ENCODE measurements at regions not wholly inside any gene's neighbourhood (a gene's known extent, or its start where the extent isn't known, plus 50 kb on each side); places are given as distances from the start of the nearest gene placed in this dataset.

GRCh38 chr3:10599444-10599843 lies 94.1 kb upstream of the ATP2B2 start:
- TF ChIP-seq Cebpa-rat (IDR thresholded peaks at IDR 0.05), result no peak
- no peaks in the 10 kb centered on the region for H3K27me3 ChIP-seq
- no peaks in the 10 kb centered on the region for H3K9me3 ChIP-seq (replicated peaks in 1 of 11)
- H3K4me3 ChIP-seq, result no peak overlapping the region
- no peaks in the 10 kb centered on the region; a peak in 2 of 22 replicates for H4K20me1 ChIP-seq
- no peak overlapping the region for H3K27ac ChIP-seq
- H3K4me2 ChIP-seq, result no peak overlapping the region
- no peak overlapping the region for H3K9ac ChIP-seq
- H3K36me3 ChIP-seq, result no peaks in the 10 kb centered on the region
- H3K4me1 ChIP-seq, result peaks cover 14 to 20% (median 18%) of the 10 kb centered on the region in 10 experiments

- Histone ChIP-seq H3K27ac (no peak overlapping the region), H3K27me3 (no peaks in the 10 kb centered on the region), H3K4me1 (peaks cover 14 to 21% (median 18%) of the 10 kb centered on the region in 10 experiments), H3K9ac (no peak overlapping the region), H4K20me1 (no peaks in the 10 kb centered on the region; a peak in 2 of 22 replicates), H3K4me2 (no peak overlapping the region), H3K36me3 (no peaks in the 10 kb centered on the region), H3K4me3 (no peak overlapping the region), H3K9me3 (replicated peaks in 1 of 11) (no peaks in the 10 kb centered on the region)
- no peak for TF ChIP-seq Cebpa-rat (IDR thresholded peaks at IDR 0.05)
These were observed 94.9 kb upstream of the ATP2B2 start for GRCh38 chr3:10600296-10600714.

- no peak overlapping the region for H3K4me3 ChIP-seq
- H4K20me1 ChIP-seq, result no peaks in the 10 kb centered on the region; a peak in 2 of 22 replicates
- H3K9me3 ChIP-seq (replicated peaks in 1 of 11), result no peaks in the 10 kb centered on the region
- H3K27ac ChIP-seq, result no peak overlapping the region
- peaks cover 14 to 21% (median 18%) of the 10 kb centered on the region in 10 experiments for H3K4me1 ChIP-seq
- no peak overlapping the region for H3K9ac ChIP-seq
- TF ChIP-seq Cebpa-rat (IDR thresholded peaks at IDR 0.05), result no peak
- H3K27me3 ChIP-seq, result no peaks in the 10 kb centered on the region
- H3K4me2 ChIP-seq, result no peak overlapping the region
- H3K36me3 ChIP-seq, result no peaks in the 10 kb centered on the region
These were observed 95.3 kb upstream of the ATP2B2 start for GRCh38 chr3:10600726-10601125.

GRCh38 chr3:10601151-10601856 lies 95.9 kb upstream of the ATP2B2 start:
- Histone ChIP-seq H3K9me3 (replicated peaks in 1 of 11) (no peaks in the 10 kb centered on the region), H3K4me3 (no peak overlapping the region), H3K36me3 (no peaks in the 10 kb centered on the region), H3K4me1 (peaks cover 14 to 21% (median 18%) of the 10 kb centered on the region in 10 experiments), H3K4me2 (no peak overlapping the region), H3K9ac (no peak overlapping the region), H3K27me3 (no peaks in the 10 kb centered on the region), H3K27ac (no peak overlapping the region), H4K20me1 (no peaks in the 10 kb centered on the region; a peak in 1 of 22 replicates)
- no peak for TF ChIP-seq Cebpa-rat (IDR thresholded peaks at IDR 0.05)

- no peak overlapping the region for H3K4me2 ChIP-seq
- H3K4me3 ChIP-seq, result no peak overlapping the region
- no peaks in the 10 kb centered on the region for H3K9me3 ChIP-seq (replicated peaks in 1 of 11)
- H3K27me3 ChIP-seq, result no peaks in the 10 kb centered on the region
- no peaks in the 10 kb centered on the region; a peak in 1 of 22 replicates for H4K20me1 ChIP-seq
- no peak for TF ChIP-seq Cebpa-rat (IDR thresholded peaks at IDR 0.05)
- H3K9ac ChIP-seq, result no peak overlapping the region
- H3K36me3 ChIP-seq, result no peaks in the 10 kb centered on the region
- no peak overlapping the region for H3K27ac ChIP-seq
- H3K4me1 ChIP-seq, result peaks cover 14 to 21% (median 18%) of the 10 kb centered on the region in 10 experiments
These were observed 96.5 kb upstream of the ATP2B2 start for GRCh38 chr3:10601857-10602230.

- Histone ChIP-seq H3K9me3 (replicated peaks in 1 of 11) (no peaks in the 10 kb centered on the region), H3K4me1 (peaks cover 14 to 21% (median 18%) of the 10 kb centered on the region in 10 experiments), H3K27ac (no peak overlapping the region; a peak in 1 of 22 replicates), H3K27me3 (no peaks in the 10 kb centered on the region), H3K4me2 (0 out of 22 replicates have a peak overlapping the region, but pooled peaks of 1 of the 11 experiments have one; percentile 68), H3K9ac (no peak overlapping the region), H4K20me1 (no peaks in the 10 kb centered on the region; a peak in 1 of 22 replicates), H3K4me3 (no peak overlapping the region), H3K36me3 (no peaks in the 10 kb centered on the region)
- no peak for TF ChIP-seq Cebpa-rat (IDR thresholded peaks at IDR 0.05)
These were observed 96.9 kb upstream of the ATP2B2 start for GRCh38 chr3:10602271-10602670.

- Histone ChIP-seq H3K36me3 (no peaks in the 10 kb centered on the region), H3K4me3 (no peak overlapping the region), H3K27me3 (no peaks in the 10 kb centered on the region), H3K4me2 (peak overlapping the region; percentile 46 to 86 (median 75)), H3K9ac (peak overlapping the region in 4 of 11 experiments; percentile 4 to 20 (median 14); a peak in 3 of 22 replicates), H3K27ac (peak overlapping the region in 5 of 11 experiments; percentile 0 to 55 (median 35); a peak in 4 of 22 replicates), H3K9me3 (replicated peaks in 1 of 11) (no peaks in the 10 kb centered on the region), H3K4me1 (peaks cover 14 to 21% (median 18%) of the 10 kb centered on the region in 10 experiments), H4K20me1 (peaks cover 0 to 4% (median 0%) of the 10 kb centered on the region in 11 experiments; a peak in 1 of 22 replicates)
- no peak for TF ChIP-seq Cebpa-rat (IDR thresholded peaks at IDR 0.05)
These were observed 97.7 kb upstream of the ATP2B2 start for GRCh38 chr3:10602769-10603768.

- H4K20me1 ChIP-seq, result 0 out of 22 replicates have a peak, but pooled peaks cover 0 to 7% (median 0%) of the 10 kb centered on the region in 11 experiments
- no peak for TF ChIP-seq Cebpa-rat (IDR thresholded peaks at IDR 0.05)
- H3K27ac ChIP-seq, result no peak overlapping the region
- H3K4me3 ChIP-seq, result no peak overlapping the region
- H3K36me3 ChIP-seq, result no peaks in the 10 kb centered on the region
- H3K9me3 ChIP-seq (replicated peaks in 1 of 11), result peaks cover 19 to 25% (median 23%) of the 10 kb centered on the region in 11 experiments
- H3K9ac ChIP-seq, result no peak overlapping the region
- H3K27me3 ChIP-seq, result no peaks in the 10 kb centered on the region
- no peak overlapping the region for H3K4me2 ChIP-seq
- peaks cover under 1 to 4% (median 2%) of the 10 kb centered on the region in 10 experiments; a peak in 18 of 20 replicates for H3K4me1 ChIP-seq
These were observed 103.7 kb upstream of the ATP2B2 start for GRCh38 chr3:10609134-10609533.

- peaks cover 0 to 12% (median 9%) of the 10 kb centered on the region in 10 experiments; a peak in 11 of 20 replicates for H3K4me1 ChIP-seq
- no peaks in the 10 kb centered on the region for H3K27me3 ChIP-seq
- H4K20me1 ChIP-seq, result no peaks in the 10 kb centered on the region
- TF ChIP-seq Cebpa-rat (IDR thresholded peaks at IDR 0.05), result no peak
- H3K4me3 ChIP-seq, result no peak overlapping the region
- no peak overlapping the region for H3K27ac ChIP-seq
- H3K4me2 ChIP-seq, result no peak overlapping the region
- peaks cover 19 to 32% (median 27%) of the 10 kb centered on the region in 11 experiments for H3K9me3 ChIP-seq (replicated peaks in 1 of 11)
- H3K36me3 ChIP-seq, result no peaks in the 10 kb centered on the region
- H3K9ac ChIP-seq, result no peak overlapping the region
These were observed 108.8 kb upstream of the ATP2B2 start for GRCh38 chr3:10614168-10614567.

Data from BLaER1 treated with 17β-estradiol and CSF1 and Interleukin-3, amounts not matched to agents 10 nM and 100 nM (cell line).